AG04450 (cell line): ENCODE measurements at regions not wholly inside any gene's neighbourhood (a gene's known extent, or its start where the extent isn't known, plus 50 kb on each side); places are given as distances from the start of the nearest gene placed in this dataset.

ENCODE experiments used
- CTCF ChIA-PET: fragments of 300-600, 350-600 bp; formaldehyde crosslinking; extraction: SDS; loops from one replicate; lab custom pipeline; 2022; ENCODE audit warnings: antibody characterized with exemption, inconsistent platforms; lab: Charles Lee
- POLR2A ChIA-PET: fragments of 350-600 bp; formaldehyde crosslinking; extraction: SDS; loops from one replicate; lab custom pipeline; 2021; ENCODE audit warnings: antibody characterized with exemption, inconsistent platforms; lab: Yijun Ruan, JAX
- DNase-seq: peaks from one replicate; pipeline ENCODE4 v3.0.0-alpha.2; 2011; ENCODE audit warnings: low read depth, low spot score
- H3K27ac ChIP-seq: one replicate; pipeline ENCODE4 v1.5.1; 2012; ENCODE audit warnings: low read depth, low read length, control low read depth
- H3K27me3 ChIP-seq: one replicate; pipeline ENCODE4 v1.6.0; 2012; ENCODE audit warnings: low read length; ENCODE audit not compliant: control insufficient read depth, insufficient read depth
- H3K4me3 ChIP-seq: 2 replicates; pipeline ENCODE4 v1.5.1; 2011; ENCODE audit warnings: mild to moderate bottlenecking, low read depth, low read length, control low read depth
- H3K9me3 ChIP-seq: 2 replicates; pipeline ENCODE4 v1.5.1; 2012; ENCODE audit warnings: low read length; ENCODE audit not compliant: control insufficient read depth, insufficient read depth
- CTCF ChIP-seq: IDR thresholded peaks from 2 replicates; pipeline ENCODE4 v1.5.1; 2011; ENCODE audit warnings: low read depth, low read length, control low read depth, inconsistent platforms

- CTCF ChIA-PET = interaction anchor here (1.1 kb wide), 1 partner anchor 13 kb away, joined by 3 read pairs; no protein-coding TSS in a partner anchor
Measured at GRCh38 chr5:114113604-114114003, 248.3 kb upstream of the KCNN2 start.

GRCh38 chr5:114116981-114117380 is 244.9 kb upstream of the KCNN2 start:
- H3K9me3 ChIP-seq = no peaks in the 10 kb centered on the region
- POLR2A ChIA-PET = no interaction called here
- CTCF ChIA-PET = no interaction called here
- H3K4me3 ChIP-seq = no peak overlapping the region
- no peak overlapping the region for H3K27ac ChIP-seq
- no peak for DNase-seq
- no peaks in the 10 kb centered on the region for H3K27me3 ChIP-seq
- no peak for TF ChIP-seq CTCF

More at GRCh38 chr5:114113604-114114003, 248.3 kb upstream of the KCNN2 start:
- POLR2A ChIA-PET = no interaction called here
- no peak for DNase-seq
- no peaks in the 10 kb centered on the region for H3K9me3 ChIP-seq
- H3K4me3 ChIP-seq = no peak overlapping the region
- no peak for TF ChIP-seq CTCF
- no peaks in the 10 kb centered on the region for H3K27me3 ChIP-seq
- H3K27ac ChIP-seq = no peak overlapping the region

GRCh38 chr5:114118511-114118910 is 243.4 kb upstream of the KCNN2 start:
- TF ChIP-seq CTCF = no peak
- Histone ChIP-seq H3K9me3 (no peaks in the 10 kb centered on the region), H3K27me3 (no peaks in the 10 kb centered on the region), H3K4me3 (no peak overlapping the region), H3K27ac (no peak overlapping the region)
- ChIA-PET POLR2A (no interaction called here), CTCF (no interaction called here)
- no peak for DNase-seq

GRCh38 chr5:114120166-114120565 is 241.7 kb upstream of the KCNN2 start:
- no peak for TF ChIP-seq CTCF
- CTCF ChIA-PET = no interaction called here
- H3K27me3 ChIP-seq = no peaks in the 10 kb centered on the region
- no peak for DNase-seq
- no peaks in the 10 kb centered on the region for H3K9me3 ChIP-seq
- POLR2A ChIA-PET = no interaction called here
- no peak overlapping the region for H3K4me3 ChIP-seq
- H3K27ac ChIP-seq = no peak overlapping the region

GRCh38 chr5:114122852-114123251 is 239.0 kb upstream of the KCNN2 start:
- H3K4me3 ChIP-seq = no peak overlapping the region
- no peaks in the 10 kb centered on the region for H3K27me3 ChIP-seq
- no peak for TF ChIP-seq CTCF
- H3K9me3 ChIP-seq = peaks cover 4% of the 10 kb centered on the region
- ChIA-PET POLR2A (no interaction called here), CTCF (no interaction called here)
- H3K27ac ChIP-seq = no peak overlapping the region
- no peak for DNase-seq
